OCI-LY7 (cell line): ENCODE measurements at regions not wholly inside any gene's neighbourhood (a gene's known extent, or its start where the extent isn't known, plus 50 kb on each side); places are given as distances from the start of the nearest gene placed in this dataset.

Experiments used
- BruUV-seq: library from RNA; stranded (reverse); fragments of 400-500 nt; replicated peaks from 2 replicates; lab custom pipeline; 2021; lab: Mats Ljungman, UMichigan
- CTCF ChIA-PET: fragments of 300-600 bp; sonication (Branson Sonifier 250); formaldehyde crosslinking; loops from one replicate; lab custom pipeline; 2022; ENCODE audit warnings: antibody characterized with exemption; ENCODE audit not compliant: unreplicated experiment; lab: Charles Lee
- POLR2A ChIA-PET: fragments of 300-600 bp; sonication (Branson Sonifier 250); formaldehyde crosslinking; loops from one replicate; lab custom pipeline; 2022; ENCODE audit warnings: antibody characterized with exemption; lab: Charles Lee
- DNase-seq: peaks from one replicate; pipeline ENCODE4 v3.0.0-alpha.2; 2015; ENCODE audit warnings: low spot score
- H2AFZ ChIP-seq: fragments of 200-600 bp; sonication (generic), shearing (Covaris generic); 2 replicates; pipeline ENCODE4 v1.6.1; 2014; ENCODE audit warnings: mild to moderate bottlenecking, antibody characterized with exemption, low read length, moderate library complexity
- H3K27ac ChIP-seq: fragments of 200-600 bp; sonication (generic); 2 replicates; pipeline ENCODE4 v1.5.1; 2014; ENCODE audit warnings: mixed run types, low read depth, mild to moderate bottlenecking, moderate library complexity, low read length, inconsistent platforms; ENCODE audit not compliant: poor library complexity, severe bottlenecking
- H3K36me3 ChIP-seq: fragments of 200-600 bp; sonication (generic); 2 replicates; pipeline ENCODE4 v1.6.1; 2014; ENCODE audit warnings: mild to moderate bottlenecking, antibody characterized with exemption, low read length, moderate library complexity, mixed read lengths; ENCODE audit not compliant: insufficient read depth
- H3K4me1 ChIP-seq: fragments of 200-600 bp; sonication (generic); 2 replicates; pipeline ENCODE4 v1.5.1; 2014; ENCODE audit warnings: mild to moderate bottlenecking, low read length; ENCODE audit not compliant: insufficient read depth, poor library complexity, severe bottlenecking
- H3K4me2 ChIP-seq: fragments of 200-600 bp; sonication (generic); 2 replicates; pipeline ENCODE4 v1.6.1; 2014; ENCODE audit warnings: mild to moderate bottlenecking, low read length
- H3K4me3 ChIP-seq: fragments of 200-600 bp; sonication (generic); 2 replicates; pipeline ENCODE4 v1.5.1; 2014; ENCODE audit warnings: mild to moderate bottlenecking, low read depth, low read length; ENCODE audit not compliant: poor library complexity, severe bottlenecking
- H3K79me2 ChIP-seq: fragments of 200-600 bp; sonication (generic); 2 replicates; pipeline ENCODE4 v1.6.1; 2016; ENCODE audit warnings: low read depth, mild to moderate bottlenecking, low read length, moderate library complexity, mixed read lengths; ENCODE audit not compliant: insufficient read depth
- H3K9me2 ChIP-seq: fragments of 200-600 bp; sonication (generic); 2 replicates; pipeline ENCODE4 v1.6.1; 2016; ENCODE audit warnings: mild to moderate bottlenecking, low read length, mixed read lengths; ENCODE audit not compliant: insufficient read depth
- H3K9me3 ChIP-seq: fragments of 200-600 bp; sonication (generic); 2 replicates; pipeline ENCODE4 v1.6.1; 2014; ENCODE audit warnings: mild to moderate bottlenecking, mixed run types, low read length, mixed read lengths
- H4K20me1 ChIP-seq: fragments of 200-600 bp; sonication (generic); 2 replicates; pipeline ENCODE4 v1.6.1; 2014; ENCODE audit warnings: mild to moderate bottlenecking, antibody characterized with exemption, low read length, moderate library complexity, mixed read lengths; ENCODE audit not compliant: insufficient read depth
- CTCF ChIP-seq: fragments of 200-600 bp; sonication (generic); conservative IDR thresholded peaks from 2 replicates; pipeline ENCODE4 v1.5.1; 2014; ENCODE audit warnings: mild to moderate bottlenecking, antibody characterized with exemption, low read length, moderate library complexity, mixed read lengths
- EZH2phosphoT487 ChIP-seq: fragments of 200-600 bp; sonication (generic); IDR thresholded peaks from 2 replicates; pipeline ENCODE4 v1.6.1; 2018; ENCODE audit warnings: low read depth, borderline replicate concordance, mild to moderate bottlenecking, mixed run types, antibody characterized with exemption, low read length, moderate library complexity, mixed read lengths
- intact Hi-C: fragments of 100-400 bp; cut with micrococcal nuclease; formaldehyde crosslinking; loops from one replicate; pipeline ENCODE4 v1.10.0; 2022; ENCODE audit not compliant: unreplicated experiment

- no peak overlapping the region for H3K4me2 ChIP-seq
- no peaks in the 10 kb centered on the region for H3K4me1 ChIP-seq
- ChIA-PET POLR2A (no interaction called here), CTCF (no interaction called here)
- no peaks in the 10 kb centered on the region for H3K79me2 ChIP-seq
- no peaks in the 10 kb centered on the region for H3K9me3 ChIP-seq
- H3K27ac ChIP-seq, result no peak overlapping the region
- intact Hi-C loops, result no loop called here
- no TSS peak for BruUV-seq
- DNase-seq, result no peak
- H3K4me3 ChIP-seq, result no peak overlapping the region
- no peaks in the 10 kb centered on the region for H3K36me3 ChIP-seq
- no peak for TF ChIP-seq CTCF
- no peak overlapping the region for H2AFZ ChIP-seq
- H4K20me1 ChIP-seq, result no peaks in the 10 kb centered on the region
- no peaks in the 10 kb centered on the region for H3K9me2 ChIP-seq
These were observed 1465.7 kb upstream of the DIAPH2 start for GRCh38 chrX:95218976-95219375.

GRCh38 chrX:95248386-95248785 lies 1436.3 kb upstream of the DIAPH2 start:
- no peak overlapping the region for H2AFZ ChIP-seq
- H3K79me2 ChIP-seq, result no peaks in the 10 kb centered on the region
- no peaks in the 10 kb centered on the region for H3K9me3 ChIP-seq
- no peak overlapping the region for H3K27ac ChIP-seq
- no peak overlapping the region for H3K4me3 ChIP-seq
- H3K36me3 ChIP-seq, result no peaks in the 10 kb centered on the region
- H3K9me2 ChIP-seq, result no peaks in the 10 kb centered on the region
- ChIA-PET POLR2A (no interaction called here), CTCF (no interaction called here)
- BruUV-seq, result no TSS peak
- no peaks in the 10 kb centered on the region for H3K4me1 ChIP-seq
- TF ChIP-seq CTCF (no peak), EZH2phosphoT487 (no peak)
- DNase-seq, result no peak
- intact Hi-C loops, result no loop called here
- H3K4me2 ChIP-seq, result no peak overlapping the region
- no peaks in the 10 kb centered on the region for H4K20me1 ChIP-seq

- Histone ChIP-seq H3K4me2 (no peak overlapping the region), H3K27ac (no peak overlapping the region), H3K4me3 (no peak overlapping the region), H2AFZ (no peak overlapping the region), H3K9me2 (no peaks in the 10 kb centered on the region), H3K36me3 (no peaks in the 10 kb centered on the region), H3K4me1 (no peaks in the 10 kb centered on the region), H3K9me3 (no peaks in the 10 kb centered on the region), H3K79me2 (no peaks in the 10 kb centered on the region), H4K20me1 (no peaks in the 10 kb centered on the region)
- TF ChIP-seq EZH2phosphoT487 (no peak), CTCF (no peak)
- DNase-seq, result no peak
- CTCF ChIA-PET, result no interaction called here
- intact Hi-C loops, result no loop called here
- POLR2A ChIA-PET, result no interaction called here
- no TSS peak for BruUV-seq
These were observed 1394.2 kb upstream of the DIAPH2 start for GRCh38 chrX:95290455-95290854.
